GM12892 (cell line): ENCODE measurements at regions not wholly inside any gene's neighbourhood (a gene's known extent, or its start where the extent isn't known, plus 50 kb on each side); places are given as distances from the start of the nearest gene placed in this dataset.

Experiments
- DNase-seq: peaks from one replicate; pipeline ENCODE4 v3.0.0; 2011; ENCODE audit not compliant: insufficient read length
- FAIRE-seq: peaks from 2 replicates; lab custom pipeline; 2011; peaks lifted over from hg19 to GRCh38; lab: Jason Lieb, UNC
- POLR2A ChIP-seq: IDR thresholded peaks from 2 replicates; pipeline ENCODE4 v1.6.1; 2011; ENCODE audit warnings: low read depth, low read length, control low read depth
- POLR2AphosphoS5 ChIP-seq: IDR thresholded peaks from 2 replicates; pipeline ENCODE4 v1.6.1; 2011; ENCODE audit warnings: low read depth, low read length, control low read depth
- TAF1 ChIP-seq: IDR thresholded peaks from 2 replicates; pipeline ENCODE4 v1.6.1; 2011; ENCODE audit warnings: low read depth, mild to moderate bottlenecking, control low read depth, low read length, borderline replicate concordance

DNA sequence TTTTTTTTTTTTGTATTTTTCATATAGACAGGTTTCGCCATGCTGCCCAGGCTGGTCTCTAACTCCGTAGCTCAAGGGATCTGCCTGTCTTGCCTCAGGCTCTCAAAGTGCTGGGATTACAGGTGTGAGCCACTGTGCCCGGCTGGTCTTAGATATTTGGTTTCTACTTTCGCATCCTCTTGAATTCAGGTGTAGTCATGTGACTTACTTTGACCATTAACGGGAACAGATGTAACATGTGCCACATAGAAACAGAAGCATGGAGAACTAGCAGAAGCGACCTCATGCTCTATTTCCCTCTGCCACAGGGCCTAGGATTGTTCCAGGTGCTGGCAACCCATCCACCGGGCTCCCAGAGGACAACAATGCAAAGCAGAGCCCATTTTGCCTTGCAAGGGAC is 166.6 kb downstream of the CYLD start:
- TF ChIP-seq TAF1: no peak
- no peak for TF ChIP-seq POLR2A
- TF ChIP-seq POLR2AphosphoS5: no peak
- DNase-seq (no peak), FAIRE-seq (no peak)

- FAIRE-seq: no peak
- TF ChIP-seq TAF1 (no peak), POLR2A (no peak), POLR2AphosphoS5 (no peak)
- no peak for DNase-seq
Observed at GRCh38 chr16:50906454-50906853, 164.6 kb downstream of the CYLD start.

DNA sequence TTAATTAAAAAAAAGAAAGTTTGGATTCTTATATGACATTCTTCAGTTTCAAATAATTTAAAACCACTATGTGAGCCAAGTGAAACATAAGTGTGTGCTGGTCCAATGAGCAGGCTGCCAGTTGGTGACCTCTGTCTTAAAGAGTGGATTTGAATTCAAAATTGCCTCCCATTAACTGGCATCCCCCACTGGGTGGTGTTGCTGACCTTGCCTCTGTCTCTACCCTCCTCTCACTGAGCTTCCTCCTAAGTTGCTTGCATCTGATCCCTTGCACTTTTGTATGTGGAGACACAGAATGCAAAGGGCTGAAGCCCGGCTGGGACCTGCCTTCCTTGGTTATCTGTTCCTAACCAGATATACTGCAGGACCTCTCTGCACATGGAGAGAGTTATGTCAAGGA is 160.6 kb downstream of the CYLD start:
- TF ChIP-seq TAF1: no peak
- FAIRE-seq (no peak), DNase-seq (no peak)

- FAIRE-seq (no peak), DNase-seq (no peak)
- TF ChIP-seq POLR2AphosphoS5 (no peak), POLR2A (no peak), TAF1 (no peak)
Observed at GRCh38 chr16:50901062-50901461, 159.2 kb downstream of the CYLD start.

- DNase-seq (no peak), FAIRE-seq (no peak)
- no peak for TF ChIP-seq POLR2AphosphoS5
- TF ChIP-seq TAF1: no peak
- no peak for TF ChIP-seq POLR2A
Observed at GRCh38 chr16:50900391-50900942, 158.6 kb downstream of the CYLD start.

DNA sequence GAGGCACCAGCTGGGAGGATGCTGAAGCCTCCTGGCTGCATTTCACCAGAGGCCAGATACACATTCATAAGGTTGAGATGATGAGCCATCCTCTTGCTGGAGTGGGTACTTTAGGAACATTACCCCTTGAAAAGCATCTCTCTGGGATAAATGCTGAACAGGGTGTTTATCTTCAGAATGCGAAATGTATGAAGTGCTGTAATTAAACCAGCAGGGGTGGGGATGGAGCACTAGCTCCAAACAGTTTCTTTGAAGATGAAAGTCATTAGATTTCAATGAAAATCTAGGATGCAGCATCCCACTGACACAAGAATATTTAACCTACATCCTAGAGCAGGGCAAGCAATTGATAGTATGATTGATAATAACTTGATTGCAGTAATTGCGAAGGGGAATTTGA is 158.1 kb downstream of the CYLD start:
- no peak for FAIRE-seq

DNA sequence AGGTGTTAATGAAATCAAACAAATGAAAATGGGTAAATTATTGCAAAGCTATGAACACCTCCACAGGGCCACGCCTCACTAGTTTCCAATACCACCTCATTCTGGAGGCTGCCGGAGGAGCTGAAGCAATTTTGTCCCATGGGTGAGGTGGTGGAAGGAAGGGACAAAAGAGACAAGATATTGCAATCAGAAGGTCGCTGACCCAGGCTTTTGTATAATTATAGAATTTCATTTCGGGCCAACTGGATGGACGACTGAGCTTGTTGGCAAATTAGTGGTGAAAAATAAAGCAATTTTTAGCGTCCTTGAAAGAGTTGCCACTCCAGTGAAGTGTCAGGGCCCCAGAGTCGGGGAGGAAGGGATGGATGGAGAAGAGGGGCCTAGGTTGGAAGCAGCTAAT is 147.9 kb downstream of the CYLD start:
- no peak for FAIRE-seq
- no peak for DNase-seq

More for the DNA sequence above, 158.1 kb downstream of the CYLD start:
- no peak for DNase-seq
- no peak for TF ChIP-seq TAF1
- no peak for TF ChIP-seq POLR2A
- TF ChIP-seq POLR2AphosphoS5: no peak

DNA sequence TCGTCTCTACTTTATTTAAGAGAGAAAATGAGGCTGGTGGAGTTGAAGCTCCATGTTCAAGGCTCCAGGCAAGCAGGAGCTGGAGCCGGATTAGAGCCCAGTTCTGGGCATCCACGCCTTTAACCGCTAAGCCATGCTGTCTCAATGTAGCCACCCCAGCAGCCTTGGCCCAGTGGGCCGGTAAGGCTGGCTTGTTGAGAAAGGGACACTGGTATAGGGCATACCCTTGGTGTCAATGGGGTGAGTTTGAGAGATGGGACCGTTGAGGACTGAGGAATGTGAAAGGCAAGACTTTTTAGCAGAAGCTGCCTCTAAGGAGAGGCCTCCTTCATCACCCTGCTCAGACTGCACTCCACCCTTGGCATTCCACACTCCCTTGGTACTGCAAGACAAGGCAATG is 147.4 kb downstream of the CYLD start:
- FAIRE-seq (no peak), DNase-seq (no peak)
- TF ChIP-seq TAF1: no peak
- no peak for TF ChIP-seq POLR2A
- TF ChIP-seq POLR2AphosphoS5: no peak

More for the DNA sequence above, 147.9 kb downstream of the CYLD start:
- no peak for TF ChIP-seq TAF1
- TF ChIP-seq POLR2A: no peak
- no peak for TF ChIP-seq POLR2AphosphoS5

- no peak for FAIRE-seq
- no peak for DNase-seq
- TF ChIP-seq TAF1 (no peak), POLR2A (no peak), POLR2AphosphoS5 (no peak)
Observed at GRCh38 chr16:50888486-50889261, 146.8 kb downstream of the CYLD start.

GRCh38 chr16:50887500-50888298 is 145.8 kb downstream of the CYLD start:
- DNase-seq (no peak), FAIRE-seq (no peak)
- no peak for TF ChIP-seq POLR2AphosphoS5
- no peak for TF ChIP-seq POLR2A
- TF ChIP-seq TAF1: no peak

DNA sequence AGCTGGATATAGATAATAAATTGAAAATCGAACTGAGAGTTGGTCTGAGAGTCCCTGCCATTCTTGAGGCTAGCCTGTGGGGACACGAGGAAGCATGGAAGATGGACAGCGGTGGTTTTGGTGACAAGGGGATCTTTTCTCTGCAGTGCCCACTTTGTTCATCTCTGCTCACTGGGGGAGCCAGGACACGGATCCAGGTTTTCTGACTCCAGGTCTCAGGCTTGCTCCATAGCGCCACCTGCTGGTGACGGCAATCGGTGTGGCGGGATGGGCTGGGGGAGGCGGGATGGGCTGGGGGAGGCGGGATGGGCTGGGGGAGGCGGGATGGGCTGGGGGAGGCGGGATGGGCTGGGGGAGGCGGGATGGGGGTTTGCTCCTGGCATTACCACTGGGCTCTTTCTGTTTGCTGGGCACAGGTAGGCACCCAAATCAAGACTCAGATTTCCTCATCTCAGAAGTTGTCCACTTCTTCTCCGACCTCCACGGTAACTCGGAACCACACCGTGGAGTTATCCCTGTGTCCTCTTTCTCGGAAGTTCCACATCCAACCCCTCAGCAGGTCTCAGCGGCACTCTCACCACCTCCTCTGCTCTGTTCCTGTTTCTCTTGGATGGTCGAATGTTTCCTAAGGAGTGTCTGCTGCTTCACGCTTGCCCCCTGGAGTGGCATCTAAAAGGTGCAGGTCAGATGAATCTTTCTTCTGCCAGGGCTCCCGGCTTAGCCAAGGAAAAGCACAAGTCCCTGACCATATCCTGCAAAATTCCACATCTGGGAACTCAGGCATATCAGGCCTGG is 142.4 kb downstream of the CYLD start:
- no peak for FAIRE-seq
- DNase-seq: peak; percentile 44
- TF ChIP-seq POLR2A (no peak), POLR2AphosphoS5 (no peak), TAF1 (no peak)
